Embryonic facial prominence (tissue), 1 donor: ENCODE measurements at regions not wholly inside any gene's neighbourhood (a gene's known extent, or its start where the extent isn't known, plus 50 kb on each side); places are given as distances from the start of the nearest gene placed in this dataset.
"Not testable (repeated sequence)": the region's sequence is repeated elsewhere in the genome, so short reads cannot be mapped to it uniquely, and the experiment has no call there.

Source experiments
- DNase-seq: peaks from one replicate; pipeline ENCODE4 v3.0.0-alpha.2; 2016; ENCODE audit errors: extremely low spot score

GRCh38 chr1:55781003-55781402, 565.8 kb upstream of the USP24 start:
- no peak for DNase-seq

DNA sequence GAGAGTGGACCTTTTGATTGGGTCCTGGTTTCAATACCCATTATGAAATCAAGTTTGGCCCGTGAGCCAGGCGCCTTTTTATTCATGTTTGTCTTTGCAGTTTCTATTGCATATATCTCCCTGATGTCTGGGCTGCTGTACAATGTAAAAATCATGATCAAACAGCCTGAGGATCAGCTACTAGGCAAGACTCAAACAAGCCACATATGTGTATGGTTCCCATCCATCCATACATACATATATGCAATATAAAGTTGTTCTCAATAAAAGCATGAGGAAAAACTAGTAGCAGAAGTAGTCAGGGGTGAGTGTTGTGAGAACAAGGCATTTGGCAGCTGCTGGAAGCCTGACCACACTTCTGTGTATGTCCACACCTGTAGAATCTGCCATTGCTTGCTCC, 562.4 kb upstream of the USP24 start:
- DNase-seq = no peak

DNA sequence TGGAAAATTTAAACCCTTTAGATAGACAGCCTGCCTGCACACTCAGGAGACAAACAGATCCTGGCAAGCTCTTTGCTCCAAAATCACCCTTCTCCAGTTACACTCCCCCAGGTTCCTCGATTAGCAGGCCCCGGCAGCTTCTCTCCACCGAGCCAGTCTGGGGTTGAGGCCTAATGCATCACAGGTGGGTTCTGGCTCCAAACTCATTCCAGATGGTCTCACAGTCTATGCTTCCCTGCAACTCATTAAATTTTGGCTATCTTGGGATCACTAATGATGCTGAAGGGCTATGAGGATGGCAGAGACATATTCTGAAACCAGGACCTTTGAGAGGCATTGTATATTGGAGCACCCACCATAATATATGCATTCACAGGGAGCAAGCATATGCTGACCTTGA, 559.8 kb upstream of the USP24 start:
- peak; percentile 16 for DNase-seq

DNA sequence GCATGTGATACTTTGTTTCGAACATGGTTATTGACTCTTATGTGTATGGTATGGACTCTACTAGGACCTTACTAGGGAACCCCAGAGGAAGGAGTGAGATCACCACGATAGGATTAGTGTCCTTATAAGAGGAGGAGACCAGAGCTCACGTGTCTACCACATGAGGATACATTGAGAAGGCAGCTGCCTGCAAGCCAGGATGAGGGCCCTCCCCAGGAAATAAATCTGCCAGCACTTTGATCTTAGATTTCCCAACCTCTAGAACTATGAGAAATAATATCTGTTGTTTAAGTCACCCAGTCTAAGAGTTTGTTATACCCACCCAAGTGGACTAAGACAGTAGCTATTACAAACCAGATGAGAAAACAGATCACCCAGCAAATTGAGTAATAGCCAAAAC, 559.3 kb upstream of the USP24 start:
- no peak for DNase-seq

GRCh38 chr1:55773211-55773940, 558.2 kb upstream of the USP24 start:
- no peak for DNase-seq

DNA sequence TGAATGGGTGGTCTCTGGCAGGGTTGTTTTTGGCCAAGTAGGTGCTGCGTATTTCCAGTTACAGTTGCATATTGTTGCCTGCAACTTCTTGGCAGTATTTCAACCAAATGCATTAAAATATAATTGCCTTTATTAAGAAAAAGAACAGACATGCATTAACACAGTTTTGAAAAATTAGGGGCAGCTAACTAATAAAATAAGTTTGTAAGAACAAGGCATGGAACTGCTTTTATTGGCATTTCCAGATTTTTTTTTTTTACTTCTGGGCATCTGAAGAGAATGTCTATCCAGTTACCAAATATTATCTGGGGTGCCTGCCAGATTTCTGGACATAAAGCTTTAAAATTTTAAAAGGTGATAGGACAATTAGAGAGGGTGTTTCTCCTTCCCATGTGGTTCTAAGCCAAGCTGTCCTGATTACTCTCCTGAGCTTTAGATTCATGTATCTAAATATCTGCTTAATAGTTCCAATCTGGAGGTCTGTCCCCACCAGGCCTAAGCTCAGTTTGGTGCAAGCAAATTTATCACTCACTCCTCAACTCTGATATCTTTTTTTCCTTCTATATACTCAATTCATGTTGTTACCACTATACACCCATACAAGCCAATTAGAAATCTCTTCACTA, 553.3 kb upstream of the USP24 start:
- DNase-seq = no peak

DNA sequence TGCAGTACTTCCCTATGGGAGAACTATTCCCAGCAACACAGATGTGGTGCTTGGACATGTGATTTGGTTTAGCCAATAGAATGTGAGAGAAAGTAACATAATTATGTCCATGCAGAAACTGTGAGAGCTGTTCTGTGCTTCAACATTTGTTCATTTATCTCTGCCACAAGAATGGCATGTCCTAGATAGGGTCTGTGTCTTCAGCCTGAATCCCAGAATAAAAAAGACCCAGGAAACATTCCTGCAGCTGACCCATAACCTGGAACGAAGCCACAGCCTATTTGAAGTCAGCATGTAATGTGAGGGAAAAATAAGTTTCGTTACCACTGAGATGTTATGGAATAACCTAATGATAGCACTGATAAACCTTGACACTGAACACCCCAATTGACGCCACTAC, 552.0 kb upstream of the USP24 start:
- DNase-seq = no peak

DNA sequence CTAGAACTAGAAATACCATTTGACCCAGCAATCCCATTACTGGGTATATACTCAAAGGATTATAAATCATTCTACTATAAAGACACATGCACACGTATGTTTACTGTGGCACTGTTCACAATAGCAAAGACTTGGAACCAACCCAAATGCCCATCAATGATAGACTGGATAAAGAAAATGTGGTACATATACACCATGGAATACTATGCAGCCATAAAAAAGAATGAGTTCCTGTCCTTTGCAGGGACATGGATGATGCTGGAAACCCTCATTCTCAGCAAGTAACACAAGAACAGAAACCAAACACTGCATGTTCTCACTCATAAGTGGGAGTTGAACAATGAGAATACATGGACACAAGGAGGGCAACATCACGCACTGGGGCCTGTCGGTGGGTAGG, 550.3 kb upstream of the USP24 start:
- not testable (repeated sequence) for DNase-seq

GRCh38 chr1:55751776-55752175, 536.6 kb upstream of the USP24 start:
- DNase-seq = no peak

DNA sequence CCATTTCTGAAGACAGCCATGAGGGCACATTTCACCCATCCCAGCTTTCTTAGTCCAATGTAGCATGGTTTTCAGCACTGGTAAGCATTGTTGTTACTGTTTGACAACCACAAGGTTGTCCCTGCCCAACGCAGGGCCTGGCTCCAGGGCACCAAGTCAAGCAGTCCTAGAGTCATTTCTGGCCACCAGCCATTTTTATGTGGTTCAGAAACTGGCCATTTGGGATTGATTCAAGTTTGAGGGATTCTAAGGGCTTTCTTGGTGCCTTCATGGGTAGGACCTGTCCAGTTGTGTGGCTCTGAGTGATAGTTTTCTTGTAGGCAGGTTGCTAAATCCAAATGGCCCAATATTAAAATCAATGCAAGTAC, 535.4 kb upstream of the USP24 start:
- no peak for DNase-seq

GRCh38 chr1:55749975-55750627, 534.9 kb upstream of the USP24 start:
- no peak for DNase-seq

GRCh38 chr1:55747408-55747841, 532.3 kb upstream of the USP24 start:
- no peak for DNase-seq

DNA sequence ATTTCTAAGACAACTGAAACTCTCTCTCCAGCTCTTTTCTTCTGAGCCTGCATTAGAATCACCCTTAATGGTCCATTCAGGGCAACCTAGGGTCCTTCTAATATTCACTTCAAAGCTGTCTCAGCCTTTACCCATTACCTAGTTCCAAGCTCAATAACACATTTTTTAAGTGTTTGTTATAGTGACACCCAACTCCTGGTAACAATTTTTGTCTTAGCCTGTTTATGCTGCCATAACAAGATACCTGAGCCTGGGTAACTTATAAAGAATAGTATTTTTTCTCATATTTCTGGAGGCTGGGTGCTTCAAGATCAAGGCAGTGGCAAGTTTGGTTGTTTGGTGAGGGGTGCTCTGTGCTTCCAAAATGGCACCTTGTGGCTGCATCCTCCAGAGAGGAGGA, 531.5 kb upstream of the USP24 start:
- DNase-seq = no peak

DNA sequence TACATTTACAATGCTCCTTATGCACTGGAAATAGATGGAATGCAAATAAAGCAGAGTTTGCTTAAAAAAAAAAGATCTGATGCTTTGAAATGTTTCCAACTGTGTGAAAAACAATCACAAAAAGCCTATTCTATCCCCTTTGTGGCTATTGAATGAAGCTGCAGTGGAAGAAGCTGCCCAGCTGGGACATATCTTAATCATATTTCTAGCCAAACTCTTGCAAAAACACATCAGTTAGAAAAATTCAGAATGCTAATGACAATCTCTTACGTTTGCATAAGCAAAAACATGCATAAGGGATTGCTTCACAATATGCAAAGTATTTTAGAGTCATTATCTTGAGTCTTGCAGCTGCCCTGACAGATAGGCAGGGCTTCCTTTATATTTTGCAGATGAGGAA, 526.4 kb upstream of the USP24 start:
- peak; percentile 28 for DNase-seq

DNA sequence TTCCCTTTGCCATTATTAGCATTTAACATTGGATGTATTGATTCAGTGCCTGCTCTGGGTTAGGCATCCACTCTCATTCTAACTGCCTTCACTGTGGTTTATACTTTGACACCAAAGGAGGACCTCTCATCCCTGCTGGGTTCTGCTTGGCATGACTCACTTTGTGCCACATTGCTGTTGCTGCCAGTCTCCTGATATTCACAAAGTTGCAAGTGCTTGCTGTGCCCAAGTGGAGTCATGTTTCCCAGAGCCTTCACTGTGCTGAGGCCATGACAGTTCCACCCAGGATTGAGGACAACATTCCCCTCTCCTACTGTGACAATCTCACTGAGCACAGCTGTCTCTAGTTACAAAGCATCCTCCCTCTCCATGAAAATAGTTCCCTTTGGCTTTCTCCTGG, 519.9 kb upstream of the USP24 start:
- DNase-seq = no peak

- DNase-seq = no peak
Observed at GRCh38 chr1:55726994-55727393, 511.8 kb upstream of the USP24 start.

DNA sequence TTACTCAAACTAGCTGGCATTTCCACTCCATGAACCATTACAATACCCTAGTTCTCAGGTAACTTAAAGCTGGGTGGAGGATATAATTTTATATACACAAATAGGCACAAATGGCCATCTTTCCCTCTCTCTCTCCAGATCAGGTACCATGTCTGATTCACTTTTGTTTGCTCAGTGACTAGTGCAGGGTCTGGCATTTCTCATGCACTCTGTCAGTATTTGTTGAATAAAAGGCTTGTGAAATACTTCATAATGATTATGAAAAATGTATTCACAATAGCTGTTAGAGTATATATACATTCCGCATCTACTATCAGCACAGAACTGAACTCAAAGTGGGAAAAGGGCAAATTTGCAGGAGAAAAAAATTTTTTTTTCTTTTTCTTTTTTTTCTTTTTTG, 510.2 kb upstream of the USP24 start:
- no peak for DNase-seq

- no peak for DNase-seq
Observed at GRCh38 chr1:55724551-55725325, 509.6 kb upstream of the USP24 start.

DNA sequence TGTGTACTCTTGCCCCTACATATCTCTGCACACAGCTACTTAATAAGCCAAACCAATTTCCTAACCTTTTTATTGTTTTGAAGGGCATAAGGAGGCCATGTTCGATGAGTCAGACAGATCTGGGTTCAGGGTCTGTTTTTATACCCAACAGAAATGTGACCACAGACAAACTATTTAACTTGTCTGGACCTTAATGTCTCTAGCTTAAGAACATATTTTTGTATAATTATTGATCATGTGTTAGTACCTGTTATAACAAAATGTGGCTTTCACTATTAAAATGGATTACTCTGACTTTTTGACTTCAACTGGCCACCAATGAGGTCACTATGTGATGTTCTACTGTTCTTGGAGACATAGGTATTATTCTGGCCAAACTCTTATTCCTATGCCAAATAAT, 507.8 kb upstream of the USP24 start:
- DNase-seq = no peak

DNA sequence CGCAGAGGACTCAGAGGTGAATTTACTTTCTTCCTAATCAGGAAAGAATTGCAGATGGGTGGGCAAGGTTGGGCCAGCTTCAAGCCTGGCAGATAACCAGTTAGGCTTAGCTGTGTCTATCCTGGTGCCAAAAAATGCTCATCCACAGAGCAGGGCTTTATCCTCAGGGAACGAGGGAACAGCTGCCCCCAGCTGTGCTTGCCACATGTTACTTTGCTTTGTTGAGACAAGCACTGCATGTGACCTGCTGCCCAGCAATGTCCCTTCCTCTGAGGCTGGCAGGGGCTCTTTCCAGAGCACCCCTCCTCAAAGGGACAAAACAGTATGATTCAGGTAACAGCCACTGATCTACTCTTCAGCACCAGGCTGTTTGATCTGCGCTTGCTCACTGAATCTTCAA, 505.1 kb upstream of the USP24 start:
- DNase-seq = no peak

GRCh38 chr1:55718758-55719671, 503.9 kb upstream of the USP24 start:
- DNase-seq = no peak
